Astrocyte of the cerebellum (primary cell): ENCODE measurements at regions not wholly inside any gene's neighbourhood (a gene's known extent, or its start where the extent isn't known, plus 50 kb on each side); places are given as distances from the start of the nearest gene placed in this dataset.
"Not testable (repeated sequence)": the region's sequence is repeated elsewhere in the genome, so short reads cannot be mapped to it uniquely, and the experiment has no call there.

Experiments
- DNase-seq: peaks from one replicate; pipeline ENCODE4 v3.0.0-alpha.2; 2011; ENCODE audit warnings: low read depth
- H3K4me3 ChIP-seq: 2 replicates; pipeline ENCODE4 v1.5.1; 2011; ENCODE audit warnings: mild to moderate bottlenecking, low read depth, low read length, moderate library complexity
- in situ Hi-C: cut with HindIII; loops from 2 replicates; pipeline ENCODE4 v1.10.0; 2017; ENCODE audit warnings: low sequenced_read_pairs

DNA sequence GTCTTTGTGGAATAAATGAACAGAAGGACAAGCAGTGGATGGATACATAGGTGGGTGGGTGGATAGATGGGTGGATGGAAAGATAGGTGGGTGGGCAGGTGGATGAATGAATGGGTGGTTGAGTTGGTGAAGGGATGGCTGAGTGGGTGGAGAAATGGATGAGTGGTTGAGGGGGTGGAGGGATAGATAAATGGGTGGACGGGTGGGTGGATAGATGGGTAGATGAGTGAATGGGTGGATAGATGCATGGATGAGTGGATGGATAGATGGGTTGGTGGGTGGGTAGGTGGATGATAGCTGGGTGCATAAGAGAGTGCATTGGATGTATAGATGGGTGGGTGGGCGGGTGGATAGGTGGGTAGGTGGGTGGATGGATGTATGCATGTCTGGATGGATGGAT is 63.5 kb downstream of the UNC93B1 start:
- H3K4me3 ChIP-seq, in situ Hi-C loops, DNase-seq: not testable (repeated sequence)

GRCh38 chr11:67938964-67939363 is 64.9 kb downstream of the UNC93B1 start:
- DNase-seq, H3K4me3 ChIP-seq, in situ Hi-C loops: not testable (repeated sequence)

DNA sequence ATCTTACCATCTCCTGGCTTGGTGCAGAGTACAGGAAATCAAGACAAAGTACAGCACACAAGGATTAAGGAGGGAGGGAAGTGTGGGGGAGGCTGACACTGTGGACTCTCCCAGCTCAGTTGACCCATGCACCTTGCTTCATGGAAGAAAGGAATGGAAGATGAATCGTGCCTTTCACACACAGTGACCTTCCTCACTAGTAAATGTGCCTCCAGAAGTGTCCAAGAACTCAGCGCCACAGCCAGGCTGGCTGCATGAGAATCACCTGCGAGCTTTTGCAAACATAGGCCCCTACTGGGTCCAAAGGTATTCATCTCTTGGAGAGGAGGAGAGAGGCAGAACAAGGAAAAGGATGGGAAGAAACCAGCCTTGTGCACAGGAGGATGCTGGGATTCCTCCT is 65.5 kb downstream of the UNC93B1 start:
- DNase-seq, H3K4me3 ChIP-seq, in situ Hi-C loops: not testable (repeated sequence)

GRCh38 chr11:67923565-67923964 is 80.3 kb downstream of the UNC93B1 start:
- H3K4me3 ChIP-seq, DNase-seq, in situ Hi-C loops: not testable (repeated sequence)

GRCh38 chr11:67920546-67920945 is 83.4 kb downstream of the UNC93B1 start:
- H3K4me3 ChIP-seq, DNase-seq, in situ Hi-C loops: not testable (repeated sequence)

DNA sequence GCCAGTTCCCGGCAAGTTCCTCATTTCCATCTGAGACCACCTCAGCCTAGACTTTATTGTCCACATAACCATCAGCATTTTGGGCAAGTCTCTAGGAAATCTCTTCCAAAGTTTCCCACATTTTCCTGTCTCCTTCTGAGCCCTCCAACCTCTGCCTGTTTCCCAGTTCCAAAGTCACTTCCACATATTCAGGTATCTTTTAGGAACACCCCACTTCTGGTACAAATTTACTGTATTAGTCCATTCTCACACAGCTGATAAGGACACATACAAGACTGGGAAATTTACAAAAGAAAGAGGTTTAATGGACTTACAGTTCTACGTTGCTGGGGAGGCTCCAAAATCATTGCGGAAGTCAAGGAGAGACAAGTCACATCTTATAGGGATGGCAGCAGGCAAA is 91.7 kb downstream of the UNC93B1 start:
- in situ Hi-C loops, DNase-seq, H3K4me3 ChIP-seq: not testable (repeated sequence)

- DNase-seq, H3K4me3 ChIP-seq, in situ Hi-C loops: not testable (repeated sequence)
Measured at GRCh38 chr11:67911211-67911610, 92.7 kb downstream of the UNC93B1 start.

DNA sequence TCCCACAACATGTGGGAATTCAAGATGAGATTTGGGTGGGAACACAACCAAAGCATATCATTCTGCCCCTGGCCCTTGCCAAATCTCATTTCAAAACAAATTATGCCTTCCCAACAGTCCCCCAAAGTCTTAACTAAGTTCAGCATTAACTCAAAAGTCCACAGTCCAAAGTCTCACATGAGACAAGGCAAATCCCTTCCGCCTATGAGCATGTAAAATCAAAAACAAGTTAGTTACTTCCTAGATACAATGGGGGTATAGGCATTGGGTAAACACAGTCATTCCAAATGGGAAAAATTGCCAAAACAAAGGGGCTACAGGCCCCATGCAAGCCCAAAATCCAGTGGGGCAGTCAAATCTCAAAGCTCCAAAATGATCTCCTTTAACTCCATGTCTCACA is 93.1 kb downstream of the UNC93B1 start:
- in situ Hi-C loops, DNase-seq, H3K4me3 ChIP-seq: not testable (repeated sequence)

GRCh38 chr11:67906969-67907368 is 96.9 kb downstream of the UNC93B1 start:
- in situ Hi-C loops, H3K4me3 ChIP-seq, DNase-seq: not testable (repeated sequence)

DNA sequence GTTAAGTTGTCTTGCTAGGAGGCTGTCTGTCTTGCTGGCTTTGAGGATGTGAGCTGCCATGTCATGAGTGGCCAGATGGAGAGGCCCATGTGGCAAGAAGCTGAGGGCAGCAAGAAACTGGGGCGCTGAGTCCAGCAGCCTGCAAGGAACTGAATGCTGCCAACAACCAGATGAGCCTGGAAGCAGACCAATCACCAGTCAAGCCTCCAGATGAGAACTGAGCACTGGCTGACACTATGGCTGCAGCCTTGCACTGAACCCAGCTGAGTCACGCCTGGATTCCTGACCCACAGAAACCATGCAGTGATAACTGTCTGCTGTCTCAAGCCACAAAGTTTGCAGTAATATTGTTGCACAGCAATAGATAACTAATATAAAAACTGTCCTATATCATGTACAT is 104.4 kb downstream of the UNC93B1 start:
- in situ Hi-C loops, DNase-seq, H3K4me3 ChIP-seq: not testable (repeated sequence)

- H3K4me3 ChIP-seq, in situ Hi-C loops, DNase-seq: not testable (repeated sequence)
Measured at GRCh38 chr11:67893487-67893886, 110.4 kb downstream of the UNC93B1 start.

DNA sequence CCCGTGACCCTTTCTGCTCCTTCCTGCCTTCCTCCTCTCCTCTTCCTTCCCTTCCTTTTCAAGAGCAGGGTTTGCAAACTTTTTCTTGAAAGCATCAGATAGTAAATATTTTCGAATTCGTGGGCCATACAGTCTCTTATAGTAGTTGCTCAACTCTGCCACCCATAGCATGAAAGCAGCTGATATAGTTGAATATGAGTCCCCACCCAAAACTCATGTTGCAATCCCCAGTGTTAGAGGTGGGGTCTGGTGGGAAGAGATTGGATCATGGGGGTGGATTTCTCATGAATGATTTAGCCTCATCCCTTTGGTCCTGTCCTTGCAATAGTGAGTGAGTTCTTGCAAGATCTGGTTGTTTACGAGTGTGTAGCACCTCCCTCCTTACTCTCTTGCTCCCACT is 114.3 kb downstream of the UNC93B1 start:
- in situ Hi-C loops, H3K4me3 ChIP-seq, DNase-seq: not testable (repeated sequence)

DNA sequence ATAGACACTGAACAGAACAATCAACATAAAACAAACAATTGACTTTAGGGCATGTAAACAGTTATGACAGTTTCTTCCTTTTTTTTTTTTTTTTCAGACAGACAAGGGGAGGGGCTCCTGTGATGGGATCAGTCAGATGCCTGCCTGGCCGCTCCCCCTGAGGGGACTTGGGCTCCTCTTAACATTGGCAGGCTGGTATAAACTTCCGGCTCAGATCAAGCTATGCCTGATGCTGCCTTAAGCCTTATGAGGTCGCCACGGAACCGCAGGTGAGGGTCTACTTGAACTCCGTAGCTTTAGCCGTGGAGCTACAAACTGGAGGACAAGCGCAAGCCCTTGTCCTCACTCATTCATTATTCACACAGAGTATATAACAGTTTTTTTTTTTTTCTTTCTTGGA is 115.8 kb downstream of the UNC93B1 start:
- H3K4me3 ChIP-seq, DNase-seq, in situ Hi-C loops: not testable (repeated sequence)

DNA sequence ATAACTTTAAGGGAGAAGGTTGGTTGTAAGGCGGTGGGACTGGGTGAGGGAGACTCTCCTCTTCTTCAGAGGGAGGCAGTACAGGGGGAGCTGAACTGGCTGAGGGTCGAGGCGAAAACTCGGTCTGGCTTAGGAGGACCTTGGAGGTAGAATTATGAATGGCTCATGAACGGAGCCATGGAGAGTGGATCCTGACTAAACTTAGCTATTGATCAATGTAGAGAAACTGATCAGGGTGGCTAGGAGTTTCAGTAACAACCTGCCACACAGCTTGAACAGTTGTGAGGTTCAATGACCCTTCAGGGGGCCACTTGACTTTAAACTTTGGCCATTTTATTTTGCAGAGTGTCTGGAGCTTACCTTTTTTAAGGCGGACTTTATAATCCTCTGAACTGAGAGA is 117.2 kb downstream of the UNC93B1 start:
- H3K4me3 ChIP-seq, DNase-seq, in situ Hi-C loops: not testable (repeated sequence)

DNA sequence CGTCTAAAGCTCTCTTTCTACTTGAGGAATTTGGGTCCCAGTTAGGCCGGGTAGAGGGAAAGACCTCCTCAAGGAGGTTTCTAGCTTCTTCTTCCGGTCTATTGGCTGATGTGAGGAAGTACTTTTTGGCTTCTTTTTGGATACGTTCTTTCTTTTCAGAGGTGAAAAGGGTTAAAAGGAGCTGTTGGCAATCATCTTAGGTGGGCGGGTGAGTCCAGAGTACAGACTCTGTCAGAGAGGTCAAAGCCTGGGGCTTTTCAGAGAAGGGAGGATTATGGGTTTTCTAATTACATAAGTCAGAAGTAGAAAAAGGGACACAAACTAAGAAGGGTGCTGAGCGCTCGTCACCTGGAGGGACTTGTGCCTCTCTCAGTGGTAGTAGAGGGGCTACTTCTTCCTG is 117.7 kb downstream of the UNC93B1 start:
- DNase-seq, H3K4me3 ChIP-seq, in situ Hi-C loops: not testable (repeated sequence)

- in situ Hi-C loops, DNase-seq, H3K4me3 ChIP-seq: not testable (repeated sequence)
Measured at GRCh38 chr11:67885574-67885973, 118.3 kb downstream of the UNC93B1 start.

DNA sequence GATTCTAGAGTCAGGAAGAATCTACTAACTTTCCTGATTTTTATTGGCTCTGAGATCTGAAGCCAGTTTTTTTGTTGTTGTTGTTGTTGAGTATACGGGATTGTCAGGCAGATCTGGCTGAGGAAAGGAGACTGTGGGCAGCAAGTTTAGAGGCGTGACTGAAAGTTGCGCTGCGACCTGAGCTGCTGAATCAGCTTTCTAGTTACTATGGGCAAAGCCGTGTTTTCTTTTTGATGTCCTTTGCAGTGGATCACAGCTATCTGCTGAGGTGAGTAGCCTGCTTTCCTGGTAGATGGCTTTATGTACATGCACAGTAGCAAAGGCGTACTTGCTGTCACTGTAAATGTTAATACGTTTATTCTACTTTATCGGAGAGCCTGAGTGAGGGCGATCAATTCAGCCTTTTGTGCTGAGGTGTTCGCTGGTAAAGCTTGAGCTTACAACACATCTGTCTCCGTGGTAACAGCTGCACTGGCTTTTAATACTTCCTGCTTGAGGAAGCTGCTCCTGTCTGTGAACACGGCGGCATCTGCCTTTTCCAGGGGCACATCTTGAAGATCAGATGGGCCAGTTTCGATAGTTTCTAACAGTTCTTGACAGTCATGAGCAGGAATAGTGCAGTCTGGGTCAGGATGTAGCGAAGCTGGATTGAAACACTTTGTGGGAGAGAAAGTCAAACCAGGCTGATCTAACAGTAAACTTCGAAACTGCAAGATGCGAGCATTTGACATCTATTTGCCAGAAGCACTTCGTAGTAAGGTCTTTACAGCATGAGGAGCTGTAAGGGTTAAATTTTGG is 118.9 kb downstream of the UNC93B1 start:
- DNase-seq, in situ Hi-C loops, H3K4me3 ChIP-seq: not testable (repeated sequence)

GRCh38 chr11:67884073-67884757 is 119.7 kb downstream of the UNC93B1 start:
- in situ Hi-C loops, DNase-seq, H3K4me3 ChIP-seq: not testable (repeated sequence)
